ENCODE measurements at regions not wholly inside any gene's neighbourhood (a gene's known extent, or its start where the extent isn't known, plus 50 kb on each side); places are given as distances from the start of the nearest gene placed in this dataset.

DNA sequence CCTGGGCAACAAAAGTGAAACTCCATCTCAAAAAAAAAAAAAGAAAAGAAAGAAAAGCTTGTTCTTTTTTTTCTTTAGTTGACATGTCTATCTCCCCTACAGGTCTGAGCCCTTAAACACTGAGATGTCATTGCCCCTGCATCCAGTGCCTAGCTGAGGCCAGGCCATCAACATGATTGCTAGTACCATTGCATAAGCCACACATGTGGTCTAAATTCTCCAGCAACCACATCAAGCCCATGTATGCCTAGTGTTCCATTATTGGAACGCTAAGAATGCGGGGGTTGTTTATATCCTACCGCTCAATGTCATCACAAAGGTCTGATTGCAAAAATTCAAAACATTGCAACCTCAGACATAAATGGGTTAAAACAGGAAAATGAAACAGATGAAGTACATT, 62.7 kb downstream of the NPTX2 start:
- Mint-ChIP-seq H3K4me3 (ENCODE audit: low read depth, unreplicated experiment) (no peak overlapping the region), H3K27ac (ENCODE audit: unreplicated experiment) (no peak overlapping the region), H3K4me1 (ENCODE audit: low read depth, unreplicated experiment) (no peaks in the 10 kb centered on the region), H3K27me3 (ENCODE audit: unreplicated experiment) (peaks cover 22% of the 10 kb centered on the region), H3K9me3 (ENCODE audit: low read depth, unreplicated experiment) (no peaks in the 10 kb centered on the region), H3K36me3 (ENCODE audit: insufficient read depth, unreplicated experiment) (no peaks in the 10 kb centered on the region)
- intact Hi-C loops (cut with micrococcal nuclease; ENCODE audit: unreplicated experiment) = no loop called here
- no peak for DNase-seq
- no TSS peak for BruUV-seq (replicated peaks)
- CTCF ChIA-PET = no interaction called here
- TF ChIP-seq, protein P1, sequence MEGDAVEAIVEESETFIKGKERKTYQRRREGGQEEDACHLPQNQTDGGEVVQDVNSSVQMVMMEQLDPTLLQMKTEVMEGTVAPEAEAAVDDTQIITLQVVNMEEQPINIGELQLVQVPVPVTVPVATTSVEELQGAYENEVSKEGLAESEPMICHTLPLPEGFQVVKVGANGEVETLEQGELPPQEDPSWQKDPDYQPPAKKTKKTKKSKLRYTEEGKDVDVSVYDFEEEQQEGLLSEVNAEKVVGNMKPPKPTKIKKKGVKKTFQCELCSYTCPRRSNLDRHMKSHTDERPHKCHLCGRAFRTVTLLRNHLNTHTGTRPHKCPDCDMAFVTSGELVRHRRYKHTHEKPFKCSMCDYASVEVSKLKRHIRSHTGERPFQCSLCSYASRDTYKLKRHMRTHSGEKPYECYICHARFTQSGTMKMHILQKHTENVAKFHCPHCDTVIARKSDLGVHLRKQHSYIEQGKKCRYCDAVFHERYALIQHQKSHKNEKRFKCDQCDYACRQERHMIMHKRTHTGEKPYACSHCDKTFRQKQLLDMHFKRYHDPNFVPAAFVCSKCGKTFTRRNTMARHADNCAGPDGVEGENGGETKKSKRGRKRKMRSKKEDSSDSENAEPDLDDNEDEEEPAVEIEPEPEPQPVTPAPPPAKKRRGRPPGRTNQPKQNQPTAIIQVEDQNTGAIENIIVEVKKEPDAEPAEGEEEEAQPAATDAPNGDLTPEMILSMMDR (IDR thresholded peaks at IDR 0.05; ENCODE audit: unreplicated experiment) = no peak

DNA sequence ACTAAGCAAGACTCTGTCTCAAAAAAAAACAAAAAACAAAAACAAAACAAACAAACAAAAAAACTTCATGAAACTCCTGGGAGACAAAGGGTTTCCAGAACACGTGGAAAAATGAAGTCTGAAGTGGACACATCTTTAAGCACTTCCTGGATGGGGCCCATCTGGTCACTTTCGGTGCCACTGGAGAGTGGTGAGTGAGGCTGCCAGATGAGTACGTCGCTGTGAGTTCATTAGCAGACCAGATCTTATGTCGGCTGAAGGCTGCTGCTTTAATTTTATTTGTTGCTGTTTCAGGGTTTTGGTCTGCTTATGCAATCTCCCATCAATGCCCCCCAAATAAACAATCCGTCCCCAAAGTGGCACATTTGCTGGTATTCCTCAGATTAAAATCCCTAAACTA, 64.4 kb downstream of the NPTX2 start:
- peaks cover 35% of the 10 kb centered on the region for H3K27me3 Mint-ChIP-seq (ENCODE audit: unreplicated experiment)
- TF ChIP-seq, protein P1 (IDR thresholded peaks at IDR 0.05; ENCODE audit: unreplicated experiment) = no peak

DNA sequence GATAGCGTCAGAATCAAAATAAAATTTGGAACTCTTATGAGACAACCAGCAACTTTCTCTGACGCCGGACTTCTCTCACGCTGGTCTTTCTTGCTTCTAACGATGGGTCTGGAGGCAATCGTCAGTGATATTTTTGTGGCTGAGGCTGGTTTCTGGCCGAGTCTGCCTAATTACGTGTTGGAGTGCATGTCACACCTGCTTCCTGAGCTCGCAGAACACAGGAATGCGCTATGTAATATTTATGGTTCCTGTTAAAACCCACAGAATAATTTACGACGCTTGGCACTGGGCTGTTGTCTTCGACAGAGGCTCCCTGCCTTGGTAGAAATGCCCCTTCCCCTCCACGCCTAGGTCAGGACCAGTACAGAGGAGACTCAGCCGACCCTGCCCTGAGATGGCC, 64.9 kb downstream of the NPTX2 start:
- intact Hi-C loops (cut with micrococcal nuclease; ENCODE audit: unreplicated experiment) = no loop called here
- no peaks in the 10 kb centered on the region for H3K4me1 Mint-ChIP-seq (ENCODE audit: low read depth, unreplicated experiment)
- DNase-seq = no peak

More for the DNA sequence above, 64.4 kb downstream of the NPTX2 start:
- CTCF ChIA-PET = no interaction called here
- no peak for DNase-seq
- Mint-ChIP-seq H3K36me3 (ENCODE audit: insufficient read depth, unreplicated experiment) (no peaks in the 10 kb centered on the region), H3K9me3 (ENCODE audit: low read depth, unreplicated experiment) (peaks cover 5% of the 10 kb centered on the region), H3K27ac (ENCODE audit: unreplicated experiment) (no peak overlapping the region), H3K4me3 (ENCODE audit: low read depth, unreplicated experiment) (no peak overlapping the region), H3K4me1 (ENCODE audit: low read depth, unreplicated experiment) (no peaks in the 10 kb centered on the region)
- BruUV-seq (replicated peaks) = no TSS peak
- intact Hi-C loops (cut with micrococcal nuclease; ENCODE audit: unreplicated experiment) = no loop called here

DNA sequence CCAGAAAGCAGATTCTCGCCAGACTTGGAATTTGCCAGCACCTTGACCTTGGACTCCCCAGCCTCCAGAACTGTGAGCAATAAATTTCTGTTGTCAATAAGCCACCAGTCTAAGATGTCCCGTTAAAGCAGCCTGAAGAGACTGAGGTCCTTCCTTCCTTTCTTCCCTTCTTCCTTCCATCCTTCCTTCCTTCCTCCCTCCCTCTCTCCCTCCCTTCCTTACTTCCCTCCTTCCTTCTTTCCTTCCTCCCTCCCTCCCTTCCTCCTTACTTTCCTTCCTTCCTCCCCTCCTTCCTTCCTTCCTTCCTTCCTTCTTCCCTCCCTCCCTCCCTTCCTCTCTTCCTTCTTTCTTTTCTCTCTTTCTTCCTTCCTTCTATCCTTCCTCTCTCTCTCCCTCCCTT, 66.4 kb downstream of the NPTX2 start:
- H3K9me3 Mint-ChIP-seq (ENCODE audit: low read depth, unreplicated experiment) = peaks cover 7% of the 10 kb centered on the region
- H3K27ac Mint-ChIP-seq (ENCODE audit: unreplicated experiment) = no peak overlapping the region
- no TSS peak for BruUV-seq (replicated peaks)
- CTCF ChIA-PET = no interaction called here
- no peaks in the 10 kb centered on the region for H3K4me1 Mint-ChIP-seq (ENCODE audit: low read depth, unreplicated experiment)
- intact Hi-C loops (cut with micrococcal nuclease; ENCODE audit: unreplicated experiment) = no loop called here
- no peak overlapping the region for H3K4me3 Mint-ChIP-seq (ENCODE audit: low read depth, unreplicated experiment)
- no peaks in the 10 kb centered on the region for H3K36me3 Mint-ChIP-seq (ENCODE audit: insufficient read depth, unreplicated experiment)
- H3K27me3 Mint-ChIP-seq (ENCODE audit: unreplicated experiment) = peaks cover 39% of the 10 kb centered on the region
- TF ChIP-seq, protein P1 (IDR thresholded peaks at IDR 0.05; ENCODE audit: unreplicated experiment) = no peak
- DNase-seq = no peak

More for the DNA sequence above, 64.9 kb downstream of the NPTX2 start:
- no TSS peak for BruUV-seq (replicated peaks)
- H3K36me3 Mint-ChIP-seq (ENCODE audit: insufficient read depth, unreplicated experiment) = no peaks in the 10 kb centered on the region
- CTCF ChIA-PET = no interaction called here
- TF ChIP-seq, protein P1 (IDR thresholded peaks at IDR 0.05; ENCODE audit: unreplicated experiment) = no peak
- peaks cover 39% of the 10 kb centered on the region for H3K27me3 Mint-ChIP-seq (ENCODE audit: unreplicated experiment)
- H3K27ac Mint-ChIP-seq (ENCODE audit: unreplicated experiment) = no peak overlapping the region
- H3K9me3 Mint-ChIP-seq (ENCODE audit: low read depth, unreplicated experiment) = peaks cover 5% of the 10 kb centered on the region
- H3K4me3 Mint-ChIP-seq (ENCODE audit: low read depth, unreplicated experiment) = no peak overlapping the region
